GM19452 (cell line): ENCODE measurements at regions not wholly inside any gene's neighbourhood (a gene's known extent, or its start where the extent isn't known, plus 50 kb on each side); places are given as distances from the start of the nearest gene placed in this dataset.
"Not testable (repeated sequence)": the region's sequence is repeated elsewhere in the genome, so short reads cannot be mapped to it uniquely, and the experiment has no call there.

Source experiments
- ATAC-seq: cut with Tn5 transposase; IDR thresholded peaks from one replicate; pipeline ENCODE4 v1.9.1; 2021; ENCODE audit not compliant: unreplicated experiment

GRCh38 chrX:75873993-75874392 is 88.9 kb upstream of the MAGEE2 start:
- ATAC-seq, result no peak

- ATAC-seq, result no peak
Observed at GRCh38 chrX:75883446-75883845, 98.4 kb upstream of the MAGEE2 start.

- no peak for ATAC-seq
Observed at GRCh38 chrX:75887833-75888232, 102.8 kb upstream of the MAGEE2 start.

- ATAC-seq, result no peak
Observed at GRCh38 chrX:75892749-75893148, 107.7 kb upstream of the MAGEE2 start.

- no peak for ATAC-seq
Observed at GRCh38 chrX:75893281-75893680, 108.2 kb upstream of the MAGEE2 start.

GRCh38 chrX:75911716-75912115 is 126.7 kb upstream of the MAGEE2 start:
- no peak for ATAC-seq

GRCh38 chrX:75957107-75957610 is 172.1 kb upstream of the MAGEE2 start:
- ATAC-seq, result no peak

GRCh38 chrX:75961321-75961720 is 176.3 kb upstream of the MAGEE2 start:
- ATAC-seq, result not testable (repeated sequence)

GRCh38 chrX:75963774-75964173 is 178.7 kb upstream of the MAGEE2 start:
- no peak for ATAC-seq

GRCh38 chrX:75968293-75968692 is 183.2 kb upstream of the MAGEE2 start:
- ATAC-seq, result no peak

GRCh38 chrX:75986976-75987375 is 185.9 kb upstream of the PBDC1 start:
- no peak for ATAC-seq

GRCh38 chrX:75989806-75990590 is 182.9 kb upstream of the PBDC1 start:
- peak; percentile 61 for ATAC-seq

- ATAC-seq, result no peak
Observed at GRCh38 chrX:75997692-75998091, 175.2 kb upstream of the PBDC1 start.

GRCh38 chrX:76014321-76014720 is 158.5 kb upstream of the PBDC1 start:
- no peak for ATAC-seq

- no peak for ATAC-seq
Observed at GRCh38 chrX:76026292-76026691, 146.6 kb upstream of the PBDC1 start.

GRCh38 chrX:76026751-76027150 is 146.1 kb upstream of the PBDC1 start:
- ATAC-seq, result no peak

- no peak for ATAC-seq
Observed at GRCh38 chrX:76029385-76029784, 143.5 kb upstream of the PBDC1 start.

- ATAC-seq, result no peak
Observed at GRCh38 chrX:76064825-76065224, 108.0 kb upstream of the PBDC1 start.

- no peak for ATAC-seq
Observed at GRCh38 chrX:76076124-76076523, 96.7 kb upstream of the PBDC1 start.

GRCh38 chrX:76109654-76110053 is 63.2 kb upstream of the PBDC1 start:
- no peak for ATAC-seq
